Cardiac septum (tissue), 1 donor: ENCODE measurements at regions not wholly inside any gene's neighbourhood (a gene's known extent, or its start where the extent isn't known, plus 50 kb on each side); places are given as distances from the start of the nearest gene placed in this dataset.

Experiments used
- DNase-seq: peaks from one replicate; pipeline ENCODE4 v3.0.0-alpha.2; 2020; ENCODE audit warnings: low spot score
- intact Hi-C: fragments of 100-400 bp; cut with DNase I; formaldehyde crosslinking; loops from one replicate; pipeline ENCODE4 v1.14.0; 2022
- donor health status: DM: no; HTN: no; CAD: no.

DNA sequence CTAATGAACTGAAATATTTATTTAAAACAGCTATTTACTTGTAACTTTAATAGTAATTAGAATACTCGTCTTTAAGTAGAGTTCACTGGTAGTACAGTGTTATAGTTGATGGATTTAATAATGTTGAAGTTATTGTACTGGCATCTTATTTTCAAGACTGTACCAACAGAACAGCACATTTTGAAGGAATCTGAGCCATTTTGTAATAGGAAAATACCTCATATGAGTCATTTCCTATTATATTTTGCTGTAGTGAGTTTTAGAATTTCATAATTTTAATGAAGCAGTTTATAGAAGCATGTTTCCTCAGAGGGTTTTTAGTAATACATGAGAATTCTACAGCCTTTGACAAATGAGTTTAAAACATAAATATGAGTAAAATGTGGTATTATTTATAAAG is 258.3 kb downstream of the OLFM3 start:
- DNase-seq, result no peak
- intact Hi-C loops, result no loop called here

DNA sequence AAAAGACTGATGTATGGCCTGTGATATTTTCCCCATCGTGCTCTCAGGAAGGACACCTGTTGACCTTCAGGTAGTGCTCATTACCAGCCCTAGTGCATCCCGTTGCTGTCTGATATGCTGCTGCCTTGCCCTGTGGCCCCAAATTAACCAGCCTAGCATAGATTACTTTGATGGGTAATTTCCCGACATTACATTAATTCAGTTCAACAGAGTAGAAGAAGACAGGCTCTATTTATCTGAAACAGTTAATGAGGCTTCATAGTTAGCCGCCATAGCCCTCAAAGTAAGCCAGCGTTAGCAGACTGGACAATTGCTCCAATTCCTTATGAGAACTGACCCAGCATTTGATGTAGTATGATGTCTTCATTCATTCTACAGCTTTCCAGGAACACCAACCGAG is 257.6 kb downstream of the OLFM3 start:
- intact Hi-C loops, result no loop called here
- no peak for DNase-seq

DNA sequence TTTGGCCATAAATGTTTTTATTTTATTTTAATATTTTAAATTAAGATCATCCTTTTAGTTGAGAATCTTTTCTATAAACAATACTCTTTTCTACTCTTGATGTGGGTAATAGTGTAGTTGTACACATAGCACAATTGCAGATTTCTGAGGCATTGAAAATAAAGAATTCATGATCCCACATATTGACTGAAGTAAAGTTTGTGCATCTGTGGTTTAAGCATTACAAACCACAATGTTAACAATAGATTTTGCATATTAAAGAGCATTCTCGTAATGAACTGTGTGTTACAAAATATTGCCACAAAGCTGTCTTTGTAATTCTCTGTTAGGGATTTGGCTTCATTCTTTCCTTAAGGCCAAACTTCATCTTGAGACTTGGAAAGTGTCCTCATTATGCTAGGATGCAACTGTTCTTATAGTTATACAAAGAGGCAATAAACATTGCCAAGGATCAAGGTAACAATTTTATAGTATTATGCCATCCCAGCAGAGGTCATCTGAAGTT is 256.8 kb downstream of the OLFM3 start:
- no peak for DNase-seq
- intact Hi-C loops, result no loop called here

DNA sequence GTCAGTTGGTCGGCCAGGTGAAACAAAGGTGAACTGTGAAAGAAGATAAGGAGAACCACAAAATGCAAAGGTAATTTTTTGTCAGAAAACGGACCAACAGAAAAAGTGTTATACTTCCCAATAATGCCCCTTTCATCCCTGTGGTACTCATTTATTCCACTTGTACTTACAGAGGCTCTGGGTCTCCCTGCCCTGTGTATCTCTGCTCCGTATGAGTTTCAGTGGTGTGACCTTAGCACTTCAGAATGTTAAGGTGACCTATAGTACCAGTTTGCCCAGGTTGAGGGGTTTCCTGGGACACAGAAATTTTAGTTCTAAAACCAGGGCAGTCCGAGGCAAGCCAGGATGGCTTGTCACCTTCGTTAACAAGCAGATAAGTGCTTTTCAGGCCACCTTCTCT is 254.8 kb downstream of the OLFM3 start:
- DNase-seq, result no peak
- intact Hi-C loops, result no loop called here

DNA sequence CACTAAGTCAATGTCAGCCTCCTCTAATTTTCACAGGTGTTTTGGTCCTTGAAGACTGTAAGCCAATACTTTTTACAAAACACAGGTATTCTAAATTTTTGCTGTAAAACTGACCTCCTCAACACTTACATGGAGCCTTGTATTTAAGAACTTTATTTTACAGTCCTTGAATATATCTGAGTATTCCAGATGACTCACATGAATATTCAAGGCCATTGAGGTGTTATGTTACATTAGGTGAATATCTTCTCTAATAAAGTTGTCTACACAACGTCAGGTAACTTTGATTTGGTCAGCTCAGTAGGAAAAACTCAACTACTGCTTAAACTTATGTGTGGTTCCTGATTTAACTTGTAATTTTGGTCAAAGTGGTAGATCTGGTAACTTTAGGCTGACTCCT is 254.2 kb downstream of the OLFM3 start:
- no peak for DNase-seq
- intact Hi-C loops, result no loop called here

DNA sequence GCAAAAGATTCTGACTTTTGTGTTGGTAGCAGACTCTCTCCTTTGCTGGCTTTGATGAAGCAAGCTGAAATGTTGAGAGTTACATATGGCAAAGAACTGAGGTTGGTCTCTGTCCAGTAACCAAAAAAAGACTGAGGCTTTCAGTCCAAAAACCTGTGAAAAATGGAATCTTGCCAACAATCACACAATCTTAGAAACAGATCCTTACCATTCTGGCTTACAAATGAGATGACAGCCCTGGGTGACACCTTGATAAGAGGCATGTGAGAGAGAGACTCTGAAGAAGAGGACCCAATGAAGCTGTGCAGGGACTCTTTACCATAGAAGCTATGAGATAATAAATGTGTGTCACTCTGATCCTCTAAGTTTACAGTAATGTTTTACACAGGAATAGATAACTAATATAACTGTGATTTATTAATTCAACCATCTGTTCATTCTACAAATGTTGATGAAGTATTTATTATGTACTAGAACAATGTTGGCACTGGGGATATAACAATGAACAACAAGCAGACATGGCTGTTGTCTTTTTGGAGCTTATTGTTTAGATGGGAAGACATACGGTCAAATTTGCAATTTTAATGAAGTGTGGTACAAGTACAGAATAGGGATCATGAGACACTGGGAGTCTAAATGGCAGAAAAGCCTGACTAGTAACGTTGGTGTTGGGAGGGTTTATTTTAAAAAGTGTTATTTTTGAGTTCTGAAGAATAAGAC is 251.0 kb downstream of the OLFM3 start:
- intact Hi-C loops, result no loop called here

DNA sequence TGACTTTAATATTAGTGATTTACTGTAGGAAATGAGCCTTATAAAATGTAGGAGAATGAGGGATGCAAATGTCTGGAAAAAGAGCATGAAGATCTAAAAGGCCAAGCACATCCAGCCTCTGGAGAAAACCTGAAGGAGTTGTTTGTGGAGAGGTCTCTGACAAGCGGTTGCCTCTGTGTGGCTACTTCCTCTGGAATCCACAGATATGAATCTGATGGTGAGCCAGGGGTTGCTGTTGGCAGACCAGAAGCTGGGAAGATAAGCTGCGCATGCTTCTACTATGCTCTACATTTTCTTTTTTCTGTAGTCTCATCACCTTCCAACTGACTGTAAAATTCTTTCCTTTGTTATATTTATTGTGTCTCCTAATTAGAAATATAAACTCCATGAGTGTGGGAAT is 248.6 kb downstream of the OLFM3 start:
- DNase-seq, result no peak

More for the DNA sequence above, 251.0 kb downstream of the OLFM3 start:
- DNase-seq, result no peak

More for the DNA sequence above, 248.6 kb downstream of the OLFM3 start:
- intact Hi-C loops, result no loop called here
